GM18873 (cell line): ENCODE measurements at regions not wholly inside any gene's neighbourhood (a gene's known extent, or its start where the extent isn't known, plus 50 kb on each side); places are given as distances from the start of the nearest gene placed in this dataset.

Experiments
- ATAC-seq: cut with Tn5 transposase; IDR thresholded peaks from one replicate; pipeline ENCODE4 v1.9.1; 2021; ENCODE audit warnings: mild to moderate bottlenecking, moderate library complexity, moderate number of reproducible peaks; ENCODE audit not compliant: unreplicated experiment, low FRiP score

GRCh38 chr11:26072614-26073153, 259.2 kb upstream of the ANO3 start:
- no peak for ATAC-seq

GRCh38 chr11:26073646-26074045, 258.3 kb upstream of the ANO3 start:
- no peak for ATAC-seq

GRCh38 chr11:26076233-26076990, 255.5 kb upstream of the ANO3 start:
- no peak for ATAC-seq

GRCh38 chr11:26078231-26078821, 253.6 kb upstream of the ANO3 start:
- ATAC-seq: no peak

GRCh38 chr11:26084313-26084712, 247.6 kb upstream of the ANO3 start:
- no peak for ATAC-seq

- no peak for ATAC-seq
Observed at GRCh38 chr11:26086028-26086427, 245.9 kb upstream of the ANO3 start.

- peak; percentile 96 for ATAC-seq
Observed at GRCh38 chr11:26087120-26087935, 244.6 kb upstream of the ANO3 start.

GRCh38 chr11:26088391-26088790, 243.5 kb upstream of the ANO3 start:
- ATAC-seq: no peak

GRCh38 chr11:26090651-26091050, 241.3 kb upstream of the ANO3 start:
- no peak for ATAC-seq

GRCh38 chr11:26093206-26093605, 238.7 kb upstream of the ANO3 start:
- ATAC-seq: no peak

- ATAC-seq: no peak
Observed at GRCh38 chr11:26095340-26095739, 236.6 kb upstream of the ANO3 start.

- ATAC-seq: no peak
Observed at GRCh38 chr11:26096451-26096850, 235.5 kb upstream of the ANO3 start.

- no peak for ATAC-seq
Observed at GRCh38 chr11:26102325-26102724, 229.6 kb upstream of the ANO3 start.

- no peak for ATAC-seq
Observed at GRCh38 chr11:26105762-26106423, 226.0 kb upstream of the ANO3 start.

GRCh38 chr11:26106726-26107125, 225.2 kb upstream of the ANO3 start:
- ATAC-seq: no peak

- ATAC-seq: no peak
Observed at GRCh38 chr11:26109658-26110368, 222.1 kb upstream of the ANO3 start.

- ATAC-seq: no peak
Observed at GRCh38 chr11:26112264-26112663, 219.7 kb upstream of the ANO3 start.

GRCh38 chr11:26121466-26121865, 210.5 kb upstream of the ANO3 start:
- no peak for ATAC-seq

- no peak for ATAC-seq
Observed at GRCh38 chr11:26126741-26127140, 205.2 kb upstream of the ANO3 start.

- no peak for ATAC-seq
Observed at GRCh38 chr11:26127336-26127735, 204.6 kb upstream of the ANO3 start.
